HG03066 (cell line): ENCODE measurements at regions not wholly inside any gene's neighbourhood (a gene's known extent, or its start where the extent isn't known, plus 50 kb on each side); places are given as distances from the start of the nearest gene placed in this dataset.

Source experiments
- ATAC-seq: cut with Tn5 transposase; IDR thresholded peaks from one replicate; pipeline ENCODE4 v1.9.1; 2021; ENCODE audit warnings: low read depth; ENCODE audit not compliant: unreplicated experiment

DNA sequence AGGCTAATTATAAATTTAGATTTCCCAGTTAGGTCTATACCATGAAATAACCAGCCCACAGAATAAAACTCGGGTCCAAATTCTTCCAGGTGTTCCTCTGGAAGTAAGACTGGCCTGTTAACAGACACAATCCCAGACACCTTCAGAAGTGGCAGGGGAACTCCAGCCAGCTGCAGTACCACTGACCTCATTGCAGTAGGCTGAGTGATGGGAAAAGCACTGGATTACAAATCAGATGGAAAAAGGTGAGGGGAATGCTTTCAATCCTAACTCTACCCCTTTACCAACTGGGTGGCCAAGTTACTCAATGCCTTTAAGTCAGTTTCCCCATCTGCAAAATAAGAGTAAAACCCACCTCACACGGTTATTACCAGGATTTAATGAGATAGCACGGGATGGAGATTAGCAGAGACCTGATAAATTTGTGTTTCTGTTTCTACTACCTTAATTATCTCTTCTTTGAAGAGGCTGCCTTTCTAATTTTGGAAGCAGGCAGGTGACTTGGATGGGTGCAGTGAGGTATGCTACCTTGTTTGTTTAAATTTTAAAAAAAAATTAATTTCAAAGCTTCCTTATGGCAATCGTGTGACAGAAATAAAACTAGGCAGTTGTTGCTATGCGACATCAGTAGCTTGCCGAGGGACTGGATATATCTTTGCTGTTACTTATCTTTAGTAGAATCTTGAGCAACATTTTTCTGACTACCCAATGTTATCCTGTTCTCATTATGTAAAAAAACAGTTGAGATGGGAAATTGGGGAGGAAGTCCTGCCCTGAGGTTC, 167.3 kb upstream of the GRIN2B start:
- ATAC-seq, result no peak

DNA sequence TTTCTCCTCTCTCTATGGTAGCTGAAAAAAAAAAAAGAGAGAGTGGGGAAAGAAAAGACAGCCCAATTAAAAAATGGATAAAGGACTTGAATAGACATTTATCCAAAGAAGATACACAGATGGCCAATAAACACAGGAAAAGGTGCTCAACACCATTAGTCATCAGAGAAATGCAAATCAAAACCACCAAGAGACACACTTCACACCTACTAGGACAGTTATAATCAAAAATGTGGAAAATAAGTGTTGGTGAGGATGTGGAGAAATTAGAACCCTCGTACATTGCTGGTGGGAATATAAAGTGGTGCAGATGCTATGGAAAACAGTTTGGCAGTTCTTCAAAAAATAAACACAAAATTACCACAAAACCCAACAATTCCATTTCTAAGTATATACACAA, 172.4 kb upstream of the GRIN2B start:
- peak; percentile 24 for ATAC-seq

DNA sequence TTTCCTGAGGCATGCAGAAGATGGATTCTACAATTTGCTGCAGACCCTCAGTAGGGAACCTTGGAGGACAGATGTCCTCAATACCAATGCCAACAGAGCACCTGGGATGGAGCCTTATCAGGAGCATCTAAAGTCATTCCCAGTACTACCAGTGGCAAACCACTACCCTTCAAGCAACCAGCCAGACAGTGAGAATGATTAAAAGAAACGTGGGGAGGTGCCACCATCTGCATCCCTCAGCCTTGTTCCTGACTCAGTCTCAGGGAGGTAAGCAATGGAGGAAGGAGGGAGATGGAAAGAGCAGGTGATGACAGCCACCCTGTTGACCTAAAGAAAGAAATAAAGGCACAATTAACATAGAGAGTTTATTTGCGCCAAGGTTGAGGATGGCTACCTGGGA, 175.2 kb upstream of the GRIN2B start:
- ATAC-seq, result no peak

DNA sequence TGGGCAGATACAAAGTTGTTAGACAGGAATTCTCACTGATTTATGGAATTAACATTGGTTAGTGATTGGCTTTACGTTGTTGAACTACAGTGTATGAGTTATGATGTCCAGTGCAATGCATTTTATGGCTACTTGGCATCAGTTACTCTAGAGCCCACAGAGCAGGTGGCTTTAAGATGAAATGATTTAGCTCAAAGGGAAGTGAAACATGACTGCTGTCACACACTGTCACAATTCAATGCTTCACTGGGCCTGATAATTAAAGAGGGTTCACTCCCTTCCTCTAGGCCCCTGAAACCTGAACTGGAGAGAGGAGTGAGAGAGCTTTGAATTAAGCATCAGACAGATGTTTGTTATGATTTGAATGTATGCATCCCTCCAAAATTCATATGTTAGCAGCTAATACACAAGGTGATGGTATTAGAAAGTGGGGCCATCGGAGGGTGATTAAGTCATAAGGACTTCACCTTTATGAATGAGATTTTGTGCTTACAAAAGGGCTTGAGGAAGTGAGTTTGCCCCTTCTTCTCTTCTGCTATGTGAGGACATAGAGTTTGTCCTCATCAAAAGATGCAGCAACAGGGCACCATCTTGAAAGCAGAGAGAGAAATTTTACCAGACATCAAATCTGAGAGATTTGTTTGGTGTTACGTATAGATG, 175.8 kb upstream of the GRIN2B start:
- ATAC-seq, result peak; percentile 98

DNA sequence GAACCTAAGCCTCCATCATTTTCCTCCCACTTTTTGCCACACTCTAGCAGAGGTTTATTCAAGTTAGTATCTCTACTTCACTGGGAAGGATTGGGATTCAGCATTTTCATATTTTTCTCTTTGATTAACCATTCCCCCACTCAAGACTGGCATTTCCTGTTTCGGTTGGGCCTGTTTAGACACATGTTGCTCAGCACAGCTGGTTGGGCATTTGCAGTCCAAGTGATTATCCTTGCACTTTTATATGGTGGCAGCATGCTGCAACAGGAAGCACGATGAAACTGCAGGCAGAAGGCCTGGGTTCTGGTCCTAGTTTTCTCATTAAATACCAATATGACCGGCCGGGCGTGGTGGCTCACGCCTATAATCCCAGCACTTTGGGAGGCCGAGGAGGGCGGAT, 182.9 kb upstream of the GRIN2B start:
- ATAC-seq, result no peak

DNA sequence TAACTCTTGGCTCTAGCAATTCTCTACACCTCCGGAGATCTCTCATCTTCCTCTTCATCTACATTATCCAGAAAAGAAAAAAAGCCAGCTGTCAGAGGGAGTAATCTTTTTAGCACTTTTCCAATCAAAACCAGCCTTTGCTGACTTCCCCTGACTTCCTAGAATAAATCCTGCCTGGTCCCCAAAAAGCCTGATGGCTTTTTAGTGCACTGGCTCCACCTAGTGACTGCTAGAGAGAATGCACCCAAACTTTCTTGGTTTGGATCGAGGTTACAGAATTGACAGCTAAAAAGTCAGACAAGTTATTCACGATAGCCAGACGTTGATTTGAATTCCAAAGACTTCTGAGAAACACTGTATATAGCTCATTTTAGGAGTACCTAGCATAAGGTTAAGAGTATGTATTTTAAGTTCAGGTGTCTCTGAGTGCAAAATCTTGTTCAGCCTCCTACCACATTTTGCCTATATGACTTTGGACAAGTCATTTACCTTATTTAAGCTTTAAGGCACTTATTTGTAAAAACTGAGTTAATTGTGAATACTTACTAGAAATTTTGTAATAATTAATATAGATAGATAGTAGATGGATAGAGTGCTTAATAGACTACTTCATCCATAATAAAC, 185.7 kb upstream of the GRIN2B start:
- peak; percentile 44 for ATAC-seq

DNA sequence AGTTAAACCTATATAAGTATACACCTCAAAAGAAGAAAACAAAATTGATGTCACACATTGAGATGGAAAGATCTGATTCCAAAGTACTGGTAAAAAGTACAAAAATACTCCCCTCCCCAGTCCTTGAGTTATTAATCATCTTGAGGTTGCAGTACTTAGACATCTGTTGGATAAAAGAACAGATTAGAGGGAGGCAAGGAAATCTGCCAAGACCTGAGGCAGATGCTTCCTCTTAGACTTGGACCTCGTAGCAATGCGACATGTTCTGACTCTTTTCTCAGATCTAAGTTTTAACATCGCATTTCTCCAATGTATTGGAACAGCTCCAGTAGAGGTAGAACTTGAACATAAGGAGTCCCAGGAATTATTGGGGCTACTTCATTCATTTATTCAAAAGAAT, 187.9 kb upstream of the GRIN2B start:
- no peak for ATAC-seq

DNA sequence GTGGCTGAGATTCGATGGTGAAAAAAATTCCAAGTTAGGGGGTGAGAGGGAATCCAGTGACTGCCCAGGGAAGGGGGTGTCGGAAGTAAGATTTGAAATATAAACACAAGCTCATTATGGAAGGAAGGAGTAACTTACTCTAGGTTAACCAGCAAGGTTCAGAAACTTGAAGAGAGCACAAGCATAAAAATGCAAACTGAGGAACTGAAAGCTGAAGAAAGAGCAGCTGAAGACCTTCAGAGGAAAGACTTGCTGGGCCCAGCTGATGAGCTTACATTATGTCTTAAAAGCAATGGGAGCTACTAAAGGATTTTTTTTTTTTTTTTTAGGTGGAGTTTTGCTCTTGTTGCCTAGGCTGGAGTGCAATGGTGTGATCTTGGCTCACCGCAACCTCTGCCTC, 189.7 kb upstream of the GRIN2B start:
- peak; percentile 85 for ATAC-seq

DNA sequence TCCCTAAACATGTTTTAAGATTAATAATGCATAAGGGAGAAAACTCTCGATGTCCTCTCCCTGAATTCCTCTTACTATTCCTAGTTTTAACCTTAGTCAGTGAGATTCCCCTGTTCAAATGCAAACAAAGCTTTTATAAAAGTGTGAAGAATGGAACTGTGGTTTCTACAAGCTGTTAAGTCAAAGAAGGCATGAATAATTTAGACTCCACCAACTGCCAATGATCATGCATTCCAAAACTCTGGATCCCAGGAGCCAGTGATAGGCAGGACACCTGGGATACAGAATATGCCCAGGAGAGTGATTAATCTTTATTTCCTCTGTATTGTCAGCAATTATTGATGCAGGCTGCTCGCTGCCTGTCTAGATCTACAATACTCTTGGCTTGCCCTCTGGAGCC, 190.3 kb upstream of the ATF7IP start:
- no peak for ATAC-seq

DNA sequence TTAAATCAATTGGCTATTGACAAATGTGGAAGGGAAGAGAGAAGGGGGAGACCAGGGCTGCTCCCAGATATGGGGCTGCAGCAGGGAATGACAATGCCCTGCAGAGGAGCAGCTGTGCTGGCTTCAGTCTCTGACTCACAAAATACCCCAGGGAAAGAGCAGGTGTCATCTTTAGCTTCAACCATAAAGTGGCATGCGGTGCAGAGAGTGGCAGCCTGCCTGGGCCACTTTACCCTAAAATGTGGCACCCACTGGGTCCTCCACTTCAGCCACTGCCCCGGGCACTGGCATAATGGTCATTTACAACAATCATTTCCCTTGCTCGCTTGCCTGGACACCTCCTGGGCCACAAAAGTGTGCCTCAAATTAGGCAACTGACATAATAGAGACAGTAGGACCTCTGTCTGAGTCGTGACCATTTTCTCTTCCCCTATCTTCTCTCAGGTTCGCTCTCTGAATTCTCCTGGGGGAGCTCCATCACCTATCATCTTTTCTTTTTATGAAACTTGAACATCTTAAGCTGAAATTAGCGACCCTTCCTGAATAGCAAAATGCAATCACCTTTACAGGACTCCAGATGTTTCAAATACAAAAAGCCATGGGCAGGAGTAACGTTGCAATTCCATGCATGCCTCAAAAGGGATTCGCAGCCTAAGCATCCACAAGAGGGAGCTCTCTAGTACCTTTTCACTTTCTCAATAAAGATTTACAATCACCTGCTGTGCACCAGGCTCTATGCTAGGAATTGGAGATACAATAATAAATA, 179.9 kb upstream of the ATF7IP start:
- ATAC-seq, result peak; percentile 70

DNA sequence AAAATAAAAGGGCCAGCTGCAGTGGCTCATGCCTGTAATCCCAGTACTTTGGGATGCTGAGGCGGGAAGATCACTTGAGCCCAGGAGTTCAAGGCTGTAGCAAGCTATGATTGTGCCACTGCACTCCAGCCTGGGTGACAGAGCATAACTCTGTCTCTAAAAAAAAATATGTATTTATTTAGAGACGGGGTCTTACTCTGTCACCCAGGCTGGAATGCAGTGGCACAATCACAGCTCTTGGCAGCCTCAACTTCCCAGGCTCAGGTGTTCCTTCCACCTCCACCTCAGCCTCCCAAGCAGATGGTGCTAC, 179.3 kb upstream of the ATF7IP start:
- no peak for ATAC-seq

DNA sequence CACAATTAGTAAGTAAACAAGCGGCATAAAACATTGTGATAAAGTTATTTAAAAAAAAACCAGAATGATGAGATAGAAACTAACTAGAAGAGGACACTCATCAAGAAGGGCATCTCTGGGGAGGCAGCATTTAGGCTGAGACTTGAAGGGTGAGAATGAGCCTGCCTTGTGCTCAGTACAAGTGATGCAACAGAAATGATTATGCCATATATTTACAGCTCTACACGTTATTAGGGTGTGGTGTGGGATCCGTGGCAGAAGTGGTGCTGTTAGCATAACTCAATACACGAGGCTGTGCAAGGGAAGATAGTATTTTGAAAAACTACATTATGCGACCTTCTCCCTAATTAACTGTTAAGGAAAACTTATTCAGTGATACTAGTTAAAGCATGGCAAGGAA, 178.5 kb upstream of the ATF7IP start:
- no peak for ATAC-seq

DNA sequence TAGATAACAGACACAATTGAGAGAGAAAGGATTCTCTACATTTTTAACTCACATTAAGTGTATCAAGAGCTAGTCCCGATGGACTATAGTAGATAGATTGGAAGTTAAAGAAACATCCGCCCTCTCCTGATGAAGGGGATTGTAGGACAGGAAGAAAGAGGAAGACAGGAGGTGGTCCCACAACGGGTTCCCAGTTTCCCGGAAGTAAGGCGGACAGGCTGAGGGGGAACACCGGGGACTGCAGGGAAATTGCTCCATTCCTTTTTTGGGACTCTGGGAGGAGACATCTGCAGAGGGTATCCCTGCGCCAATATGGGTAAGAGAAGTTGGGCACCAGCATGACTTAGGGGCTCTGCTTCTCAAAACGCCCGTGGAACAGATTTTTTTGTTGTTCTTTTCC, 177.5 kb upstream of the ATF7IP start:
- ATAC-seq, result no peak

DNA sequence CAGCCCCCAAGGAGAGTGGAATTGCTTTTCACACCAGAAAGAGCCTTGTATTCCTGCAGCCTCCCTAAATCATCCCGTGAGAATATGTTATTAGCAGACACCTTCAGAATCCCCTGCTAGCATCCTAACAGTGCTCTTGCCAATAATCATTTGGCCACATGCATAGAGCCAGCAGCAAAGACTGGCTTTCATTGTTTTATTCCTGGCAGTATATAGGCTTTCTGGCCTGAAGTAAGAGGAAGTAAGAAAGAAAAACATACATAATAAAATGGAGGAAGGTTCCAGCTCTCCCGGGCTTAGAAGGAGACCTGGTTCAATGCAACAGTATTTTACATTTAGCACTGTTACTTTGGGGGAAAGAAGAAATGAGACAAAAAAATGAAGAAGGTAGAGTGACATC, 176.7 kb upstream of the ATF7IP start:
- ATAC-seq, result no peak

DNA sequence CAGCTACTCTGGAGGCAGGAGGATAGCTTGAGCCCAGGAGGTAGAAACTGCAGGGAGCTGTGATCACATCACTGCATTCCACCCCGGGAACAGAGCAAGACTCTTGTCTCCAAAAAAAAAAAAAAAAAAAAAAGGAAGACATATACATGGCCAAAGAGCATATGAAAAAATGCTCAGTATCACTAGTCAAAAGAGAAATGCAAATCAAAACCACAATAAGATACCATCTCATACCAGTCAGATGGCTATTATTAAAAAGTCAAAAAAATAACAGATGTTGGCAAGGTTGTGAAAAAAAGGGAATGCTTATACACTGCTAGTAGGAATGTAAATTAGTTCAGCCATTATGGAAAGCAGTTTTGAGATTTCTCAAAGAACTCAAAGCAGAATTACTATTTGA, 174.8 kb upstream of the ATF7IP start:
- no peak for ATAC-seq

DNA sequence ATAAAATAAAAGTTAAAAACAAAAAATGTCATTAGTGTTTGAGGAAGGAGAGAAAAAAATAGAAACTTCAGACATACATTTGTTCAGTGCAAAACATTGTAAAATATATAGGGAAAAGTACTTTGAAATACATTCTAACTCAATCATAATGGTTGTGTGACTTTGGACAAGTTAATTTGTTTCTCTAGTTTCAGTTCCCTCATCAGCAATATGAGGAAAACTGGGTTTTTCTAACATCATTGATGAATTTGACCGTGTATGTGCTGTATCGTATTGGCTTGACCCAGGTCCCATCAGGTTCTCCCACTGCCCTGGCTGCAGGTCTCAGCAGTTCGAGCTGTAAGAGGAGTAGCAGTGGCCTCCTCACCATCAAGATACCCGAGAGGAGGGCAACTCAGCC, 173.9 kb upstream of the ATF7IP start:
- no peak for ATAC-seq

DNA sequence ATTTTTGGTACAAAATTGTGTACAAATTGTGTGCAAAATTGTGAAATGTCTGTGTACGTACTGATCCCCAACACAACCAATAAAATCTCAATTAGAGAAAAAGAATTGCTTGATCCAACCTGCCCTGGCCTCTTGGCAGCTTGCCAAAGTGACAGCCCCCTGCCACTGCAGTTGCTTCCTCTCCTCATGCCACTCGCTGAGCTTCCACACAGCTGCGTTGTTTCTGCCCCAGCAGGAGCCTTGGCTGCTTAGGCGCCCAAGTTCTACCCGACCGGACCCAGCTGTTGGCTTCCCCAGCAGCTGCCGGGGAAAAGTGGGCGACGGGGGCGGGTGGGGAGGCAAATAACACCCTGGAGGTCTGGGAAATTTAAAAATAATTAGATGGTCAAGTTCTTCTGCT, 171.8 kb upstream of the ATF7IP start:
- ATAC-seq, result no peak

DNA sequence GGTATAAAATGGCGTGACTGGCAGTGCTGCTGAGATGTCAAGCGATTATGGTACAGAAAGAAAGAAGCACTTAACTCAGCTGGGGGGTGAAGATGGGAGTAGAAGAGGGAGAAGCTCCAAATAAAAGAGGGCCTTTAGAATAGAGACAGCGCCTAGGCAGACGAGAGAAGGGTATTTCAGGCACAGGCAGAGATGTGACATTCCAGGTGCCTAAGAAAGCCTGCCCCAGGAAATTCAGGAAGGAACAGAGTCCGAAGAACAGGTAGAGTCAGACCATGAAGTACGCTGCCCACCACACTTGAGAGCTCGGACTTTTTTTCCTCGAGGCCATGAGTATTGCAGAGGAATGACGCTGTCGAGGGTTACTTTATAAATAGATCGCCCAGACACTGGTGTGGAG, 170.9 kb upstream of the ATF7IP start:
- no peak for ATAC-seq

DNA sequence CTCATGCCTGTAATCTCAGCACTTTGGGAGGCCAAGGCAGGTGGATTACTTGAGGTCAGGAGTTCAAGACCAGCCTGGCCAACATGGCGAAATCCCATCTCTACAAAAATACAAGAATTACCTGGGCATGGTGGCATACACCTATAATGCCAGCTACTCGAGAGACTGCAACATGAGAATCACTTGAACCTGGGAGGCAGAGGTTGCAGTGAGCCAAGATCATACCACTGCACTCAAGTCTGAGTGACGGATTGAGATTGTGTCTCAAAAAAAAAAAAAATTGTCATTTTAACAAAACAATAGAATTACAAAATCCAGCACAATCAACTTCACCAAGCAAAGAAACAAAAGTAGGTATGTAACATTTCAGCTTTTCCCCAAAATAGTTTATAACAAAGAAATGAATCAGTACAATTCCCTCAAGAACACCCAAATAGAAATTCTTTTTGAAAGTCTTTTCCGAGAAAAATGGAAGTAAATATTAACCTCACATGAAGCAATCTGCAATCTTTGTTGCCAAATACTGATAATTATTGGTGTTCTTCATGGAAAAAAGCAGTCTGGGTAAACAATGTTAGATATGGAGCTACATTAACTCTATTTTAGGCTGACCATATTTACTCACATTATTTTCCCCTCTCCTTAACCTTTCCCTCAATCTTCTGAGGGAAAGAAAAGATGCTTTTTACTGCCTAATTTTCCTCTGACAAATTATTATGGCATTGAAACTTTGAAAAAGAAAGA, 165.9 kb upstream of the ATF7IP start:
- ATAC-seq, result no peak

DNA sequence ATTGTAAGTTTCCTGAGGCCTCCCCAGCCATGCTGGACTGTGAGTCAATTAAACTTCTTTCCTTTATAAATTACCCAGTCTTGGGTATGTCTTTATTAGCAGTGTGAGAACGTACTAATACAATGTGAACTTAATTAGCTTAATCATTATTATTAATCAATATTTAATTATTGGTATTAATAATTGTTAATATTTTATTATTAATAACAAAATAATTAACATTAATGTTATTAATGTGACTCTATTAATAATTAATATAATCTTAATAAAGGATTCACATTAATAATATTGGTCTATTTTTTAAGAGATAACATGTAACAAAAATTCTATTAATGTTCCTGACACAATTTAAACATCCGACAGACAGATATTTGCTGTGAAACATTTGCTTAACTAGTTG, 164.9 kb upstream of the ATF7IP start:
- ATAC-seq, result no peak

DNA sequence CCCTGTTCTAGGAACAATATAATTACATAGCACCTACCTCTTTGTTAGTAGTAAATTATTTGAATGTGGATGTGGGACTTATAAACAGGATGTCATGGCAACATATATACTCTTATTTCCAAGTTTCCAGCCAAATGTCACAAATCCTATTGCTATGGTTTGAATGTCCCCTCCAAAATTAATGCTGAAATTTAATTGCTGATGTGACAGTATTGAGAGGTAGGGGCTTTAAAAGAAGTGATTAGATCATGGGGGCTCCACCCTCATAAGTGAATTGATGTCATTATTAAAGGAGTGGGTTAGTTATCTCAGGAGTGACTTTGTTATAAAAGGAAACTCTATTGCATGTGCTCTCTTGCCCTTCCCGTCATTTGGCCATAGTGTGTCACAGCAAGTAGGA, 164.2 kb upstream of the ATF7IP start:
- ATAC-seq, result no peak
